Glomerular visceral epithelial cell (primary cell): ENCODE measurements at regions not wholly inside any gene's neighbourhood (a gene's known extent, or its start where the extent isn't known, plus 50 kb on each side); places are given as distances from the start of the nearest gene placed in this dataset.
"Not testable (repeated sequence)": the region's sequence is repeated elsewhere in the genome, so short reads cannot be mapped to it uniquely, and the experiment has no call there.

ENCODE experiments used
- DNase-seq: peaks from one replicate; pipeline ENCODE4 v3.0.0-alpha.2; 2016; ENCODE audit errors: extremely low spot score

DNA sequence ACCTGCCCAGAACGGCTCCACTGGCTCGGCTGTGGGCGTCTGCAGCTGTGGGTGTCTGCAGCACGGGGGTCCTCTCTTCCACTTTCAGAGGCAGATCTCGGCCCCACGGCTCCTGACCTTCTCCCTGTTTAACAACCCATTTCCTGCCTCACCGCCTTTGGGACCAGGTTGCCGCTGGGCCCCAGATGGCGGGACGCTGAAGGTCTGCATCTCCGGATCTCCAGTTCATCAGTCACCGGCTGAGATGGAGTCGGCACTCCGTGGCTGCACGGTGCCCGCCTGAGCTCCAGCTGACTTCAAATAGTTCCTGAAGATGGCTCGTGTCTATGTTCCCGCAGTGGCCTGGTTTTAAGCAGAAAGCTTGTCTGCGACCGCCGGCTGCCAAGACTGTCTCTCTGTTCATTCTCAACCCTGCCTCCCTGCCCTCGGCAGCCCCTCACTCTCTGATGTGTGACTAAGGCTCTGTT is 475.9 kb downstream of the BRD1 start:
- DNase-seq, result no peak

DNA sequence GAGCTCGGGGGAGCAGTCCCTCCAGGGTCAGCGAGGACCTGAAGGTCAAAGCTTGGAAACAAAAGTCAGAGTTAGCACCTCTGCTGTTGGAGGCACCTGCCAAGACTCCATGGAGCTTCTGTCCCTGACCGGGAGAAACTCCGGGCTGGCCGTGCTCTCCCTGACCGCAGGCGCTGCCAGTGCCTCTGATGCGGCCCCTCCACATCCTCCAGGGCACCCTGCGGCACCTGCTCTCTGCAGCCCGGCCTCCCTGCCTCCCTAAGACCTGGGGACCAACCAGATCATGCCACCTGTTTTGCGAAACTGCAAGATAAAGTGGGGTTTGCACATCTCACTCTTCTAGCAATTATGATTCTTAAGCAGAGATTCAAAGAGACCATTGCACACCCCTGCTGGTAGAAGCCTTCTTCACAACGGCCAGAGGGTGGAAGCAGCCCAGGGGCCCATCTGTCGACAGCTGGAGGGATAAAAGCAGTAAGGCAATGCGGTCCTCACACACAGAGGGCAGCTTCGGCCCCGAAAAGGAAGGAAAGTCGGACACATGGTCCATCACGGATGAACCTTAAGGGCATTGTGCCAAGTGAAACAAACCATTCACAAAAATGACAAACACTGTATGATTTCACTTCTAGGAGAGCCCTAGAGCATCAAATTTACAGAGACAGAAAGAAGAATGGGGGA is 477.1 kb downstream of the BRD1 start:
- DNase-seq, result no peak

DNA sequence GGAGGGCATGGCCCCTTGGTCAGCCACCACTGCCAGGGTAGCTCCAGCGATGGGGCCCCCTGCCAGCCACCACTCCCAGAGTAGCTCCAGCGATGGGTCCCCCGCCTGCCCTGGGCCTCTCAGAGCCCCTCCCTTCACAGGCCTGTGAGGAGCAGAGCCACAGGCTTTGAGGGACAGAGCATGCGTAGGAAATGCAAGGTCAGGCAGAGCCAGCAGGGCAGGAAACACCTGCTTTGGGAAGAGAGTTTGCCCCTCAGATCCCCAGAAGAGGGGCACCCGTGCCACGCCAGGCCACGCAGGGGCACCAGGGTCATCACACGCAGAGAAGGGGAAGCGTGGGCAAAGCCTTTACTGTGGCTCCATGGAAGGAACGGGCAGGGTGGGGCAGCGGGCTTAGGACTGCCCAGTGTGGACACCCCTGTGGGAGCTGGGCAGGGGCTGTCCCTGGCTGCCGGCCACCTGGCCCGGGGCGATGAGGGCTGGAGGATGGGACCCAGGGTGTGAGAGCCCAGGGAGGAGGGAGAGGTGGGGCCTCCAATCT is 477.8 kb downstream of the BRD1 start:
- DNase-seq, result no peak

DNA sequence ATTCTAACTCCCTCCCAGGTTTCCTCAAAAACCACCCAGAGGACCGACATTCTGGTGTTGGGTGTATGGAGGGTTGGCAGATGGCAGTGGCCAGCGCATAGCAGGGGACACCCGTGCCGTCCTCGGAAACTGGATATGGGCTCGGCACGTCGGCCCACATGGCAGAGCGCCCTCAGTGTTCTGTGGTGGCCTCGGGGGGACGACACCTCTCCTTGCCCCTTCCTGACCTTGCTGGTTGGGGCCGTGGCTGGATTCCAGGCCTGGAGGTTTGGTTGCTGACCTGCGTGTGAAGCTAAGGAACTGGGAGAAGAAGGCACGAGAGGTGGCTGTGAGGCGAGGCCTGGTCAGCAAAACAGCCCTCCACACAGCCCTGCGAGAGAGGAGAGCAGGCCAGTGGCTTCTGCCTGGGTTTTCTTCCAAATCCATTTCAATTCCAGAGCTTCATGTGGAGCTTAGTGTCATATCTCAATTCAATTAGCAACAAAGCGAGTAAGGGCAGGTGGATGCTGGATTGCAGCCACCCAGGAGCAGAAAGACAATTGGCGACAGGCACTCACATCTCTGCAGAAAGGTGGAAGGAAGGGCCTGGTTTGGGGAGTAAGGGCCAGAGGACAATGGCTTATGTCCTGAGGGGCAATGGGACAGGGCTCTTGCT is 478.4 kb downstream of the BRD1 start:
- DNase-seq, result no peak

DNA sequence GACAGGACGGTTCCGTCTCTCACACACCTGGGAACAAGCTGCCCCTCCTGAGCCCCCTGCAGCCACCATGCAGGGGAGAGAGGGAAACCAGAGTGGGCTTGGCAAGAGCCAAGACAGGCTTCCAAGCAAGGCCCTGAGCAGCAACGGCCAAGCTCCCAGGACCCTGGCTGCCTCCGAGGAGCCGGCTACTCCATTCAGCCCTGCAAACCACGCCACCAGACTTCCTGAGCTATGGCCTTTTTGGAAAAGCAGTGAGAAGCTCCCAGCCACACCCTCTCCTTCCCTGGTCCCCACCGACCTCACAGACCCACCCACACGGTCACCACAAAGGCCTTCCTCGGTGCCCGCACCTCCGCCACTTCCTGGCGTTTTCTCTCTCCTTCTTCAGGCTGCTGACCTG is 479.0 kb downstream of the BRD1 start:
- DNase-seq, result no peak

DNA sequence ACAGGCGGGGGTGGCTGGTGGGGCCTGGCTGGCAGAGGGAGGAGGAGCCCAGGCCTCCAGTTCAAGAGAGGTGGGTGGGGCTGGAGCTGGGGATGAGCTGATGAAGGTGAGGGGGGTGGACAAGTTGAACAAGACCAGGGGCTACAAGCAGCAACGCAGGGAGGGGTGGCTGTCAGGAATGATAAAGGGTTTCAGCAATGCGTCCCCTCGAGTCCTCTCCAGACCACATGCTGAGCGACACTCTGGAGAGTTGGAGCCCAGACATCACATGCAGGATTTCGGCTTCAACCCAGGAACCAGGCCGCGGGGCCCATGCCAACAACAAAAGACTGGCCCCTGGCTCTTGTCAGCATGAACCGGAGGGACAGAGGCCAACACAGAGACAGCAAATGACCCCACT is 480.3 kb downstream of the BRD1 start:
- no peak for DNase-seq

DNA sequence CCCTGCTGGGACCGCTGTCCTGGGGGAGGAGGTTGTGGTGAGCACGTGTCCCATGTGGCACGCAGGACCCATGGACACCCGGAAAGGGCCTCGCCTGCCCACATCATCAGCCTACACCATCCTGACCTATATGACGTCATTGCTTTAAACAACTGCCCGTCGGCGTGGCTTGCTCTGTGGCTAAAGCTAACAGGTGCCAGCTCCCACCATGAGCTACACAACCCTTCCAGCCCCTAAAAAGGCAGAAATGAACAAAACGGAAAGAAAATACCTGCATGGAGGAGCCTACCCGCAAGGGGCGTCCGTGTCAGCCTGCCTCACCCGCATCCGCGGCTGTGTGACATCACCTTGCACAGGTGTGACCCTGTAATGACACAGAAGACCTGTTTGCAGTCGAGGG is 481.8 kb downstream of the BRD1 start:
- DNase-seq, result no peak

DNA sequence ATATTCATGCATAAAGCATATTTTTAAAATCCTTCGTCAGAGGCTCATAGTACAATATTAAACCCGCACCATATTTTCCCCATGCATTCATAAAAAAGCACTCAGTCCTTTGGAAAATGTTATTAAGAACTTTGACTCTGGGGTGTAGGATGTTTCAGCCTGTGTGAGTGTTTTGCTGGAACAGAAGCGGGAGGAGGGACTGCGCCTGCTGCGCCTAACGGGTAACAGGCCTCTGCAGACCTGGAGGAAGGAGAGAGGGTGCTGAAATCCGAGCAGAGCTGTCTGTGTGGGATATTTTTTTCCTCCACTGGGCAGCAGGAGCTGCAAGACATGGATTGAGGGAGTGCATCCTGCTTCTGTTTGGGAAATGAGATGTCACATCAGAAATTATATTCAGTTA is 483.0 kb downstream of the BRD1 start:
- no peak for DNase-seq

DNA sequence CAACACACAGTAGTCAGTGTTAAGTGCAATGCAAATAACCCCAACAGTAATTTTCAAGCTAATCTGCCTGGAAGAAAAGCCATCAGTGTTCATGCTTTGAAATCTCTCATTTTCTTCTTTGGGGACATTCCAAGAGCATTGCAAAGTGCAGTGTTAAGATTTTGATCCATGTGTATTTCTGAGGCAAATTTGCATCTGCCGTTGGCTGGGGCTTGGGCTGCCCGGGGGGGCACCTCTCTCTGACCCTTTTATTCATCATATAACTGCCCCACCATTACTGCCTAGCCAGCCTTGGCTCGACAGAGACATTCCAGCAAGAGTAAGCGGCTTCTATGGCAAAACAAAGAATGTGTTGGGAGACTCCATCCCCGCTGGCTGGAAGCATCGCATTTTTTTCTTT is 483.5 kb downstream of the BRD1 start:
- no peak for DNase-seq

DNA sequence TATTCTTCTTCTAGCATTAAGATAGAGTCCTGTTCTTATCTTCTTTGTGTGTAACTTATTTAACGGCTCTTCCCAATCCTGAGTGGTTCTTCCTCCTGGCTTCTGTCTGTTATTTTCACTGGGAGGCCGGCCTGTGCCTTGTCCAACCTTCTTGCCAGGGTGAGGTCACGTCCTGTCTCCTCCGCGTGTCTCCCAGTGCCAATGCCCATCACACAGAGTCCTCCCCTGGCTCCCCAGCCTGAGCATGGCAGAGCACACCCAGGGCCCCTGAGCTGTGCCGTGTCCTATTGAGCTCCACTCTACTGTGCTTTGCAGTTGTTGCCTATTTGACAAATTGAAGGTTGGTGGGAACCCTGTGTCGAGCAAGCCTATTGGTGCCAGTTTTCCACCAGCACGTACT is 487.3 kb downstream of the BRD1 start:
- DNase-seq, result no peak

DNA sequence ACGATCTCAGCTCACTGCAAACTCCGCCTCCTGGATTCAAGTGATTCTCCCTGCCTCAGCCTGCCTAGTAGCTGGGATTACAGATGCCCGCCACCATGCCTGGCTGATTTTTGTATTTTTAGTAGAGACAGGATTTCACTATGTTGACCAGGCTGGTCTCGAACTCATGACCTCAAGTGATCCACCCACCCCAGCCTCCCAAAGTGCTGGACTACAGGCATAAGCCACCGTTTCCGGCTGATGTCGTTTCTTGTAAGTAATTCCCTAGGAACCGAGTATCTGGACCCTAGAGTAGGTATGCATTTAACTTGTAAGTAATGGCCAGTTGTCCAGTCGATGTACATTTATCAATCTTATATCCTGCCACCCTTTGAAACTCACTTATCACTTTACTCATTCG is 491.2 kb downstream of the BRD1 start:
- DNase-seq, result not testable (repeated sequence)

DNA sequence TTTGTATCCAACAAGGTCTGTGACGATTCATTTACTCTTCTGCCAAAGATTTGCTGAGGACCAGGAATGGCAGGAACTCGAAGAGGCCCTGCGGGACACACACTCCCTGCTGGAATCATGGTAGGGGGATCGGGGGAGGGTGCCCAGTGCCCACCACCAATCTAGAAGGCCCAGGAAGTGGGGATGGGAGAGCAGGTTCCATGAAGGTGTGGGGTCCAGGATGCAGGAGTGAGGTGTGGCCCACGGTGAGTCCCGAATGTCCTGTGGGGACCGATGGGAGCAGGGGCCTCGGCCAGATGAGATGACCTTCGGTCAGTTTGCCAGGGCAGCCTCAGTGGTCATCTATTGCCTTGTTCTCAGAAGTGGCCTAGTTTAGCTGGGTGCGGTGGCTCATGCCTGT is 492.7 kb downstream of the BRD1 start:
- DNase-seq, result no peak

DNA sequence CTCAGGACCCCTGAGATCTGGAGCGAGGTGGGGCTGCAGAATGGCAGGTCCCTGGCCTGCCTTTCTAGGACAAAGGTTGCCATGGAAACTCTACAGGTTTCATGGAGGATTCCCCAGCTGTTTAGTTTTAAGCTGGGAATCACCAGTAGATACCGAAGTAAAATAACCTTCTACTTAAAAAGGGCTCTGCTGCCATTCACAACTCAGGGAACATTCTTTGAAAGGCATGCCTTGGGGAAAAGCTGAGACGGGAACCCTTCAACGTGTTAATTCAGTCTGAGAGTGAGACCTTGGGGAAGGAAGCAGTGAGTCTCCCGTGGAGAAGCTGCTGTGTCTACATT is 493.3 kb downstream of the BRD1 start:
- DNase-seq, result no peak

DNA sequence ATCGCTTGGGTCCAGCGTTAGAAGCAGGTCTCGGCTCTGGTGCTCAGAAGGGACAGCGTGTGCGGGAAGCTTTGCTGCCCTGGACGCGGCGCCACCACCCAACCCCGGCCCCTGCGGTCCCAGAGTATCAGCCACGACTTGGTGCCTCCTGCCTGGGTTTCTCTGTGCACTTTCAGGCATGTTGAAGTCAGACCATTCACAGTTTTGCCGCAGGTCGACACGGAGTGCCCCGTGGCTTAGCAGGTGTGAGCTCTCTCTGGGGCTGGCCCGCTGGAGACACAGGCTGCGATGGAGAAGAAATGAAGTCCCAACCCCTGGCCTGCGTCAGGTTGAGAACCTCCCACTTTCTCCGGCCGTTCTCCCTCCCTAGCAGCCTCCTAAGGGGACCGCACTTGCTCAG is 494.5 kb downstream of the BRD1 start:
- DNase-seq, result no peak

DNA sequence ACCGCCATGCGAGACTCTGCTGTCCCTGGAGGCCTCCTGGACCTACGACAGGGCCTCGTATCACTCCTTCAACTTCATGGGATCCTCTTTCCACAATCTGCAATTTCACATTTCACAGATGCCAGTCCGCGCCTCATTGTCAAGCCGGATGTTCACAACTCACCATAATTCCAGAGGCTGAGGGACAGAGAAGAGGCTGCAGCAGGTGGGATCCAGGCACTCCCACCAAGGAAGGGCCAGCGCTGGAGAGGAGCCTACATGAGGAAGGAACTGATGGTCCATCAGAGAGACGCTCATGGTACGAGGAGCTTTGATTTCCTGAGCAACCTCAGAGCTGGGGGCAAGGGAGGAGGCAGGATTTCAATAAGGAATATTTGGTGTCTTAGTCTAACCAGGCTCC is 495.0 kb downstream of the BRD1 start:
- DNase-seq, result no peak

DNA sequence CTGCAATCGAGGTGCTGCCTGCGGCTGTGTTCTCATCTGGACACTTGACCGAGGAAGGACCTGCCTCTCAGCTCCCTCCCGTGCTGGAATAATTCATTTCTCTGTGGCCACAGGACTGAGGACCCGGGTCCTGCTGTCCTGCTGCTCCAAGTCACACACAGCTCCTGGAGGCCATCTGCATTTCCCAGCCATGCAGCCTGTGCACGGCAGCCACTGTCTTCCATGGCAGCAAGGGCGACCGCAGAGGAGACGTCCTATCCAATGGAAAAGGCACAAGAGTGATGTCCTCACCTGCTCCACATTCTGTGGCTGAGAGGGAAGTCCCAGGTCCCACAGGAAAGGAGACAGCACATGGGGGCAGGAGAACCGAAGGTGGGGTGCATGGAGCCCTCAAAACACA is 495.8 kb downstream of the BRD1 start:
- no peak for DNase-seq

DNA sequence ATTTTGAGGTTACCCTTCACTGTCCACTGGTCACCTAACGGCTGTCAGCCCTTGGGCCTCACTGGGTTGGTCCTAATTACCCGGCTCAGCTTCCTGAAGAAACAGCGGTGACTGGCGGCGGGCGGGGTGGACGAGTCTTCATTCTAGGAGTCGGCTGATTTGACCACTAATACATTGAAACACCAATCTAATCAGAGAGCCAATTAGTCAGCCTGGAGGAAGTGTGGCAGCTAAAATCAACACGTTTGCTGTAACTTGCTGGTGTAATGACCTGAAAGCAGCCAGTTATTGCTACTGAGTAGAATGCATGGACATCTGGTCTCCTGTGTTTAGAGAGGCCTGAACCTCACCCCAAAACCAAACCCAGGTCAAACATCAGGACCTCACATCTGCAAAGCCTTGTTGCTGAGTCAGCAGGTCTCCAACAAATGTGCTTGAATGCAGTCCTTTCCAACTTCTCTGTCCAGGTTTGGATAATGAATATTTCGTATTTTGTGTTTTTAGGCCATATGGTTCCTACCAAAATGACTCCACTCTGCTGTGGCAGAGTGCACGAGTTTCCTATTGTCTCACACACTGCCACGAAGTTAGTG is 496.4 kb downstream of the BRD1 start:
- no peak for DNase-seq

DNA sequence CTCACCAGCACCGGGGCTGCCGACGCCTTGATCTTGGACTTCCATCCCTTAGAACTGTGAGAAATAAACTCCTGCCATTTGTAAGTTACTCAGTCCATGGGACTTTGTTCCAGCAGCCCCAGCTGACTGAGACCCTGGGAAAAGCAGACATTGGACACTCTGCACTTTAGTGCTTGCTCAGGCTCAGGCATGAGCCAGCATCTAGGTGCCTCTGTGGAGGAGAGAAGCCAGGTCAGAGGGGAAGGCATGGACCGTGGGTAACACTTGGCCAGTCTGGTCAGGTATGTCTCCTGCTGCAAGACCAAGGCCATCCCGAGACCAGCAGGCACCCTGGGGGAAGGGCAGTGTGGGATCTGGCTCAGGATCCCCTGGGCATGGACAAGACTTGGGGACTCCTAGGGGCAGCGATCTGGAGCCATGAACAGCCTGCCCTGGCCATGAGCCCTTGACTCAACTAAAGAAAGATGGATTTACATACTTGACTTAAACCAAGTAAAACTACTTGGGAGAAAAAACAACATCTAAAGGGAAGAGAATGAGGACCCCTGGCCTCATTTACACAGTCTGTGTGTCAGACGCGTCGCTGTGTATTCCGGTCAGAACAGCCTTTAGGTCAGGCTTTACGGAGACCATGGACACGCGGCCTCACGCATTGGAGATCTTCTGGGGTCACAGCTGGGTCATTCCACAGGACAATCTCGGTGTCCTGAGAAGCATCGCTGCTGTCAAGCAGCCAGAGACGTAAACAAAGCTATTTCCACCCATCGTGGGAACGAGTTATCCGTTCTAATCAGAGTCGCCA is 497.1 kb downstream of the BRD1 start:
- DNase-seq, result no peak

DNA sequence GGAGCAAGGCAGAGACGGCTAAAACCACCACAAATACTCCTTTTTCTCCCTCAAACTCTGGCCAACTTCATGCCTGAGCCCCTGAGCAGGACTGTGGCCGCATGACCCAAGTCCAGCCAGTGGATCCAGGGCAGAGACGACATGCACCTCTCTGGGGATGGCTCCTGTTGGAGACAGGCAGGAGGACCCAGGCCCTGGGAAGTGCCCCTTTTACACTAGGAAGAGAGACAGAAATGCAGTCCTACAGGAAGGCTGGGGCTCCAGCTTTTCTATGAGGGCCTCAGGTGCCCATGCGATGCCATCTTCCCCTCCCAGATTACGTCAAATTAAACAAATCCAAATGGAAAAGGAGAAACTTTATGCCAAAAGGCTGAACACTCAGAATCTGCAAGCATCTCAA is 498.0 kb downstream of the BRD1 start:
- DNase-seq, result no peak

DNA sequence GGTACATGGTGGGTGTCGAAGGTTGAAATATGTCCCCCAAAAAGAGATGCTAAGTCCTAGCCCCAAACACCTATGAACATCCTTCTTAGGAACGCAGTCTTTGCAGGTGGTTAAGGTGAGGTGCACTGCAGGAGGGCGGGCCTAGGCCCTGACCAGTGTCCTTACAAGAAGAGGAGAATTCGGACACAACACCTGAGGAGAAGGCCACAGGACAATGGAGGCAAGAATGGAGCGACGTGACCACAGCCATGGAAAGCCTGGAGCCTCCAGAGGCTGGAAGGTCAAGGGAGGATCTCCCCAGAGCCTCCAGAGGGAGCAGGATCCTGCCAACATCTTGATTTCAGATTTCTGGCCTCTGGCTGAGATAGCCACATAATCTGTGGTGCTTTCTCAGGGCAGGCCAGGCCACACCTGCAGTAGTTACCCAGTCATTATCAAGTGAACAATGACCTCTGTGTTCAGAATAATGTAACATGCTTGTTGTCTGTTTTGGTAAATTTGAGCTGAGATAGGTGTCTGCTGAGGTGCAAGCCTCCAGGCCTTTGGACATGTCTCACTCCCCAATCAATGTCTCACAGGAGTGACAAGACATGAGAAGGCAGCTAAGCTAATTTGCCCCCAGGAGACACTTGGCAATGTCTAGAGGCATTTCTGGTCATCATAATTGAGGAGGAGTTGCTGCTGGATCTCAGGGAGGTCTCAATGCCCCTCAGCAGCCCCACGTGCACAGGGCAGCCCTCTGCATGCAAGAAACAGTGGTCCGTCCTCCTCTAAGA is 498.9 kb downstream of the BRD1 start:
- no peak for DNase-seq

DNA sequence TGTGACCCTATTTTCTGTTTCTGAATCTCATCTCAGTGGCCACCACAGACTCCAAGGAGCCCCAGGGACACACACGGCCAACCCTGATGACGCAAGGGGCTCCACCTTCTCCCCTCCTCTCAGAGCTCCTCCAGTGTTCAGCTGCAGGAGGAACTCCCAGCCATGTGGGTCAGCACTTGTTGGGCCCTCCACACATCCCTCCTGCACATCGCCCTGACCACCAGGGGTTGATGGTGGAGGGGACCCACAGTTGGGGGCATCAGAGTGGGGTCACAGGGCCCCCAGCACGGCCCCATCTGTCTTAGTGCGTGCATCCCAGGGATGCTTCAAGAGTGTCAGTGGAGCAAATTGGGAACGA is 499.6 kb downstream of the BRD1 start:
- no peak for DNase-seq
